Activated B cell treated with CpG ODN at 0.5 μM for 24 hours (primary cell): ENCODE measurements at regions not wholly inside any gene's neighbourhood (a gene's known extent, or its start where the extent isn't known, plus 50 kb on each side); places are given as distances from the start of the nearest gene placed in this dataset.

Experiments
- ATAC-seq: fragments of 200-7000 bp; cut with Tn5 transposase; one replicate; pipeline ENCODE4 v1.10.0; 2021; ENCODE audit warnings: low read depth, mild to moderate bottlenecking, moderate library complexity
- CTCF ChIA-PET: fragments of 350-600 bp; sonication (Branson Sonifier 250); formaldehyde crosslinking; loops from one replicate; lab custom pipeline; 2021; ENCODE audit warnings: antibody characterized with exemption; lab: Charles Lee
- POLR2A ChIA-PET: fragments of 350-600 bp; sonication (Branson Sonifier 250); formaldehyde crosslinking; loops from one replicate; lab custom pipeline; 2021; ENCODE audit warnings: antibody characterized with exemption; lab: Charles Lee
- DNase-seq: peaks from one replicate; pipeline ENCODE4 v3.0.0; 2022
- H3K27ac Mint-ChIP-seq: one replicate; pipeline ENCODE4 v1.8.0; 2020; ENCODE audit warnings: mixed read lengths
- H3K27me3 Mint-ChIP-seq: one replicate; pipeline ENCODE4 v1.8.0; 2021; ENCODE audit warnings: mixed read lengths
- H3K36me3 Mint-ChIP-seq: one replicate; pipeline ENCODE4 v1.8.0; 2021; ENCODE audit warnings: low read depth, mixed read lengths
- H3K4me1 Mint-ChIP-seq: one replicate; pipeline ENCODE4 v1.8.0; 2021; ENCODE audit warnings: mixed read lengths
- H3K4me3 Mint-ChIP-seq: one replicate; pipeline ENCODE4 v1.8.0; 2020; ENCODE audit warnings: mild to moderate bottlenecking, mixed read lengths
- H3K9me3 Mint-ChIP-seq: one replicate; pipeline ENCODE4 v1.8.0; 2020; ENCODE audit warnings: mixed read lengths
- CTCF ChIP-seq: fragments of 200-600 bp; IDR thresholded peaks from one replicate; pipeline ENCODE4 v1.8.0; 2022; ENCODE audit warnings: antibody characterized with exemption, mild to moderate bottlenecking
- intact Hi-C: fragments of 100-400 bp; cut with micrococcal nuclease; formaldehyde crosslinking; loops from one replicate; pipeline ENCODE4 v1.15.1; 2024

GRCh38 chr1:218499911-218500310, 154.8 kb downstream of the TGFB2 start:
- Mint-ChIP-seq H3K4me3 (no peak overlapping the region), H3K36me3 (no peaks in the 10 kb centered on the region), H3K4me1 (peaks cover 9% of the 10 kb centered on the region), H3K27ac (no peak overlapping the region), H3K9me3 (no peaks in the 10 kb centered on the region), H3K27me3 (no peaks in the 10 kb centered on the region)
- intact Hi-C loops, result no loop called here
- ATAC-seq, result no peak
- TF ChIP-seq CTCF, result no peak
- ChIA-PET CTCF (no interaction called here), POLR2A (no interaction called here)
- DNase-seq, result no peak

- H3K4me3 Mint-ChIP-seq, result no peak overlapping the region
- CTCF ChIA-PET, result no interaction called here
- H3K36me3 Mint-ChIP-seq, result no peaks in the 10 kb centered on the region
- POLR2A ChIA-PET, result no interaction called here
- no peak for DNase-seq
- H3K9me3 Mint-ChIP-seq, result no peaks in the 10 kb centered on the region
- H3K4me1 Mint-ChIP-seq, result peaks cover 12% of the 10 kb centered on the region
- no peak overlapping the region for H3K27ac Mint-ChIP-seq
- ATAC-seq, result no peak
- TF ChIP-seq CTCF, result no peak
- H3K27me3 Mint-ChIP-seq, result no peaks in the 10 kb centered on the region
- intact Hi-C loops, result no loop called here
Observed at GRCh38 chr1:218501161-218501560, 156.0 kb downstream of the TGFB2 start.

GRCh38 chr1:218502383-218502782, 157.2 kb downstream of the TGFB2 start:
- Mint-ChIP-seq H3K4me3 (no peak overlapping the region), H3K9me3 (peaks cover 10% of the 10 kb centered on the region), H3K27me3 (no peaks in the 10 kb centered on the region), H3K27ac (no peak overlapping the region), H3K4me1 (peaks cover 12% of the 10 kb centered on the region), H3K36me3 (peaks cover 4% of the 10 kb centered on the region)
- no peak for TF ChIP-seq CTCF
- no peak for DNase-seq
- ATAC-seq, result no peak
- intact Hi-C loops, result no loop called here
- ChIA-PET POLR2A (no interaction called here), CTCF (no interaction called here)

- Mint-ChIP-seq H3K4me1 (peaks cover 12% of the 10 kb centered on the region), H3K27me3 (no peaks in the 10 kb centered on the region), H3K27ac (no peak overlapping the region), H3K4me3 (no peak overlapping the region), H3K9me3 (peaks cover 12% of the 10 kb centered on the region), H3K36me3 (peaks cover 4% of the 10 kb centered on the region)
- intact Hi-C loops, result no loop called here
- ChIA-PET POLR2A (no interaction called here), CTCF (no interaction called here)
- no peak for TF ChIP-seq CTCF
- DNase-seq, result no peak
- no peak for ATAC-seq
Observed at GRCh38 chr1:218503102-218503501, 158.0 kb downstream of the TGFB2 start.

- POLR2A ChIA-PET, result no interaction called here
- Mint-ChIP-seq H3K4me3 (no peak overlapping the region), H3K9me3 (peaks cover 18% of the 10 kb centered on the region), H3K36me3 (peaks cover 4% of the 10 kb centered on the region), H3K4me1 (peaks cover 17% of the 10 kb centered on the region), H3K27ac (no peak overlapping the region), H3K27me3 (no peaks in the 10 kb centered on the region)
- TF ChIP-seq CTCF, result no peak
- intact Hi-C loops, result no loop called here
- DNase-seq, result no peak
- no peak for ATAC-seq
- CTCF ChIA-PET, result no interaction called here
Observed at GRCh38 chr1:218507355-218508002, 162.3 kb downstream of the TGFB2 start.
